Ishikawa (cell line): ENCODE measurements at regions not wholly inside any gene's neighbourhood (a gene's known extent, or its start where the extent isn't known, plus 50 kb on each side); places are given as distances from the start of the nearest gene placed in this dataset.

Experiments
- CEBPB ChIP-seq: IDR thresholded peaks from 2 replicates; pipeline ENCODE4 v1.6.1; 2012
- EP300 ChIP-seq: IDR thresholded peaks from 2 replicates; pipeline ENCODE4 v1.6.1; 2012; ENCODE audit warnings: borderline replicate concordance
- FOXM1 ChIP-seq: IDR thresholded peaks from 2 replicates; pipeline ENCODE4 v1.6.1; 2012; ENCODE audit warnings: low read depth, borderline replicate concordance
- MAX ChIP-seq: IDR thresholded peaks from 2 replicates; pipeline ENCODE4 v1.6.1; 2012
- NFIC ChIP-seq: IDR thresholded peaks from 2 replicates; pipeline ENCODE4 v1.6.1; 2012
- RAD21 ChIP-seq: IDR thresholded peaks from 2 replicates; pipeline ENCODE4 v1.6.1; 2012; ENCODE audit warnings: low read depth
- REST ChIP-seq: IDR thresholded peaks from 2 replicates; pipeline ENCODE4 v1.6.1; 2012; ENCODE audit warnings: low read depth, mild to moderate bottlenecking
- TAF1 ChIP-seq: IDR thresholded peaks from 2 replicates; pipeline ENCODE4 v1.6.1; 2012; ENCODE audit warnings: low read depth, mild to moderate bottlenecking
- TCF12 ChIP-seq: IDR thresholded peaks from 2 replicates; pipeline ENCODE4 v1.6.1; 2012; ENCODE audit warnings: low read depth
- TEAD4 ChIP-seq: IDR thresholded peaks from 2 replicates; pipeline ENCODE4 v1.6.1; 2012

- TF ChIP-seq EP300 (no peak), NFIC (no peak), TAF1 (no peak), REST (no peak), MAX (no peak), RAD21 (no peak), TEAD4 (no peak), CEBPB (no peak), FOXM1 (no peak), TCF12 (no peak)
Observed at GRCh38 chr4:100841911-100842310, 324.1 kb upstream of the EMCN start.
